ENCODE measurements at regions not wholly inside any gene's neighbourhood (a gene's known extent, or its start where the extent isn't known, plus 50 kb on each side); places are given as distances from the start of the nearest gene placed in this dataset.

- H3K36me3 ChIP-seq (ENCODE audit: control insufficient read depth, insufficient read depth, low read length): no peaks in the 10 kb centered on the region
- H2AFZ ChIP-seq (ENCODE audit: low read length): no peak overlapping the region
Observed at GRCh38 chr13:67860315-67860714, 630.2 kb upstream of the PCDH9 start.

GRCh38 chr13:67859904-67860303 is 629.8 kb upstream of the PCDH9 start:
- no peak overlapping the region for H3K4me2 ChIP-seq (ENCODE audit: extremely low read depth, insufficient read depth, low read length)
- H3K79me2 ChIP-seq (ENCODE audit: control insufficient read depth, insufficient read depth, low read length): no peaks in the 10 kb centered on the region
- no peaks in the 10 kb centered on the region for H3K27me3 ChIP-seq (ENCODE audit: control insufficient read depth, insufficient read depth, low read length)
- H3K4me3 ChIP-seq (replicated peaks in 1 of 4; ENCODE audit: control extremely low read depth in 1 of 4, insufficient read depth in 1 of 4, low read depth in 3 of 4, low read length in 4 of 4): no peak overlapping the region
- H3K9me3 ChIP-seq (ENCODE audit: control insufficient read depth, insufficient read depth, low read depth, low read length): no peaks in the 10 kb centered on the region
- H4K20me1 ChIP-seq (ENCODE audit: control insufficient read depth, extremely low read depth, insufficient read depth, low read length): no peaks in the 10 kb centered on the region
- H2AFZ ChIP-seq (ENCODE audit: low read length): no peak overlapping the region
- no peak overlapping the region for H3K27ac ChIP-seq (ENCODE audit: insufficient read depth, low read length)
- no peak overlapping the region for H3K9ac ChIP-seq (ENCODE audit: insufficient read depth, low read length)
- H3K4me1 ChIP-seq (ENCODE audit: control insufficient read depth, extremely low read depth, insufficient read depth, low read length): no peaks in the 10 kb centered on the region
- TF ChIP-seq EZH2 (IDR thresholded peaks at IDR 0.05; ENCODE audit: low read length, missing control alignments) (no peak), CTCF (conservative IDR thresholded peaks at IDR 0.05 in 1 of 2, IDR thresholded peaks at IDR 0.05 in 1 of 2; ENCODE audit: low read depth in 1 of 2, low read length in 2 of 2) (no peak)
- H3K36me3 ChIP-seq (ENCODE audit: control insufficient read depth, insufficient read depth, low read length): no peaks in the 10 kb centered on the region
- DNase-seq (ENCODE audit: low read depth in 2 of 2): no peak

More at GRCh38 chr13:67860315-67860714, 630.2 kb upstream of the PCDH9 start:
- no peak overlapping the region for H3K4me2 ChIP-seq (ENCODE audit: extremely low read depth, insufficient read depth, low read length)
- no peaks in the 10 kb centered on the region for H3K4me1 ChIP-seq (ENCODE audit: control insufficient read depth, extremely low read depth, insufficient read depth, low read length)
- H3K79me2 ChIP-seq (ENCODE audit: control insufficient read depth, insufficient read depth, low read length): no peaks in the 10 kb centered on the region
- H3K27ac ChIP-seq (ENCODE audit: insufficient read depth, low read length): no peak overlapping the region
- no peak overlapping the region for H3K9ac ChIP-seq (ENCODE audit: insufficient read depth, low read length)
- no peak for DNase-seq (ENCODE audit: low read depth in 2 of 2)
- TF ChIP-seq CTCF (conservative IDR thresholded peaks at IDR 0.05 in 1 of 2, IDR thresholded peaks at IDR 0.05 in 1 of 2; ENCODE audit: low read depth in 1 of 2, low read length in 2 of 2) (no peak), EZH2 (IDR thresholded peaks at IDR 0.05; ENCODE audit: low read length, missing control alignments) (no peak)
- no peaks in the 10 kb centered on the region for H4K20me1 ChIP-seq (ENCODE audit: control insufficient read depth, extremely low read depth, insufficient read depth, low read length)
- H3K4me3 ChIP-seq (replicated peaks in 1 of 4; ENCODE audit: control extremely low read depth in 1 of 4, insufficient read depth in 1 of 4, low read depth in 3 of 4, low read length in 4 of 4): no peak overlapping the region
- no peaks in the 10 kb centered on the region for H3K9me3 ChIP-seq (ENCODE audit: control insufficient read depth, insufficient read depth, low read depth, low read length)
- H3K27me3 ChIP-seq (ENCODE audit: control insufficient read depth, insufficient read depth, low read length): no peaks in the 10 kb centered on the region

GRCh38 chr13:67857581-67858310 is 627.6 kb upstream of the PCDH9 start:
- H3K4me2 ChIP-seq (ENCODE audit: extremely low read depth, insufficient read depth, low read length): no peak overlapping the region
- DNase-seq (ENCODE audit: low read depth in 2 of 2): no peak
- no peaks in the 10 kb centered on the region for H3K79me2 ChIP-seq (ENCODE audit: control insufficient read depth, insufficient read depth, low read length)
- H3K36me3 ChIP-seq (ENCODE audit: control insufficient read depth, insufficient read depth, low read length): no peaks in the 10 kb centered on the region
- H3K4me3 ChIP-seq (replicated peaks in 1 of 4; ENCODE audit: control extremely low read depth in 1 of 4, insufficient read depth in 1 of 4, low read depth in 3 of 4, low read length in 4 of 4): no peak overlapping the region
- H4K20me1 ChIP-seq (ENCODE audit: control insufficient read depth, extremely low read depth, insufficient read depth, low read length): no peaks in the 10 kb centered on the region
- no peak overlapping the region for H2AFZ ChIP-seq (ENCODE audit: low read length)
- TF ChIP-seq EZH2 (IDR thresholded peaks at IDR 0.05; ENCODE audit: low read length, missing control alignments) (no peak), CTCF (conservative IDR thresholded peaks at IDR 0.05 in 1 of 2, IDR thresholded peaks at IDR 0.05 in 1 of 2; ENCODE audit: low read depth in 1 of 2, low read length in 2 of 2) (no peak)
- H3K9me3 ChIP-seq (ENCODE audit: control insufficient read depth, insufficient read depth, low read depth, low read length): no peaks in the 10 kb centered on the region
- H3K9ac ChIP-seq (ENCODE audit: insufficient read depth, low read length): no peak overlapping the region
- H3K27me3 ChIP-seq (ENCODE audit: control insufficient read depth, insufficient read depth, low read length): no peaks in the 10 kb centered on the region
- no peak overlapping the region for H3K27ac ChIP-seq (ENCODE audit: insufficient read depth, low read length)
- no peaks in the 10 kb centered on the region for H3K4me1 ChIP-seq (ENCODE audit: control insufficient read depth, extremely low read depth, insufficient read depth, low read length)

All from fibroblast of lung (primary cell).